PC-9 (cell line): ENCODE measurements at regions not wholly inside any gene's neighbourhood (a gene's known extent, or its start where the extent isn't known, plus 50 kb on each side); places are given as distances from the start of the nearest gene placed in this dataset.

Source experiments
- CTCF ChIP-seq: fragments of 200-600 bp; sonication (generic); conservative IDR thresholded peaks from 2 replicates; pipeline ENCODE4 v1.6.1; 2017; ENCODE audit warnings: mixed run types, antibody characterized with exemption, mild to moderate bottlenecking, moderate library complexity
- EZH2 ChIP-seq: fragments of 200-600 bp; sonication (generic); IDR thresholded peaks from 2 replicates; pipeline ENCODE4 v1.8.0; 2017; ENCODE audit warnings: antibody characterized with exemption, low read depth

DNA sequence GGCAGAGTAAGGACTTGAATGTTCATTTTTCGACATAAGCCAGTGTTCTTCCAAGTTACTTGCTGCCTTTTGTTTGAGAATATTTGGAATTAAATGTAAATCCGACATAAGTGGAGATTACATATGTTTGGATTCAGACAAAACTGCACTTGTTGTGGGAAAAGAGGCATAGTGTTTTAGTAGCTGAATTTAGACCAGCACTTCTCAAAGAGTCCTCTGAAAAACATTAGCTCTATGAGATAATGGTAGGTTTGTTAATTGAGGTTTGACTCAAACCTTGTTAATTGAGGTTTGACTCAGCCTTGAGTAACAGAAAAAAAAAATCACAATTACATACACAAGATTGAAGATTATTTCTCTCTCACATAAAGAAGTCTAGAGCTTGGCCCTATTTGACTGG, 132.5 kb downstream of the NSUN3 start:
- TF ChIP-seq CTCF (no peak), EZH2 (no peak)
